Astrocyte (in vitro differentiated cells and primary cell): ENCODE measurements at regions not wholly inside any gene's neighbourhood (a gene's known extent, or its start where the extent isn't known, plus 50 kb on each side); places are given as distances from the start of the nearest gene placed in this dataset.

Experiments used
- DNase-seq: peaks from one replicate; pipeline ENCODE4 v3.0.0-alpha.2; 2010; ENCODE audit warnings: low read depth
- FAIRE-seq: peaks from 2 replicates; lab custom pipeline; 2011; peaks lifted over from hg19 to GRCh38; lab: Jason Lieb, UNC
- H2AFZ ChIP-seq: 2 replicates; pipeline ENCODE4 v1.6.0; 2012; ENCODE audit warnings: low read depth, low read length, inconsistent platforms
- H3K27ac ChIP-seq: 2 replicates; pipeline ENCODE4 v1.5.1; 2011; ENCODE audit warnings: low read depth, low read length, inconsistent platforms
- H3K27me3 ChIP-seq: 2 replicates; pipeline ENCODE4 v1.6.0; 2011; ENCODE audit warnings: low read length, inconsistent platforms; ENCODE audit not compliant: insufficient read depth
- H3K36me3 ChIP-seq: 2 replicates; pipeline ENCODE4 v1.5.1; 2011; ENCODE audit warnings: low read length, inconsistent platforms; ENCODE audit not compliant: insufficient read depth
- H3K4me1 ChIP-seq: 2 replicates; pipeline ENCODE4 v1.5.1; 2011; ENCODE audit warnings: low read length, inconsistent platforms; ENCODE audit not compliant: insufficient read depth
- H3K4me2 ChIP-seq: 2 replicates; pipeline ENCODE4 v1.6.0; 2012; ENCODE audit warnings: low read length, inconsistent platforms
- H3K4me3 ChIP-seq: 2 replicates; pipeline ENCODE4 v1.5.1; 2011; ENCODE audit warnings: low read depth, mild to moderate bottlenecking, low read length, inconsistent platforms; ENCODE audit not compliant: insufficient read depth
- H3K79me2 ChIP-seq: 2 replicates; pipeline ENCODE4 v1.6.0; 2012; ENCODE audit warnings: mild to moderate bottlenecking, low read length, inconsistent platforms; ENCODE audit not compliant: insufficient read depth
- H3K9ac ChIP-seq: 2 replicates; pipeline ENCODE4 v1.6.0; 2012; ENCODE audit warnings: mild to moderate bottlenecking, low read length, inconsistent platforms
- H3K9me3 ChIP-seq: 2 replicates; pipeline ENCODE4 v1.5.1; 2012; ENCODE audit warnings: low read depth, mild to moderate bottlenecking, low read length, inconsistent platforms; ENCODE audit not compliant: insufficient read depth
- H4K20me1 ChIP-seq: 2 replicates; pipeline ENCODE4 v1.6.0; 2012; ENCODE audit warnings: low read length, inconsistent platforms; ENCODE audit not compliant: insufficient read depth
- H3K27ac Mint-ChIP-seq: one replicate; pipeline ENCODE4 v1.8.0; 2021; ENCODE audit warnings: mild to moderate bottlenecking, mixed read lengths; ENCODE audit not compliant: unreplicated experiment
- H3K27me3 Mint-ChIP-seq: one replicate; pipeline ENCODE4 v1.8.0; 2021; ENCODE audit warnings: low read depth, mixed read lengths; ENCODE audit not compliant: unreplicated experiment
- H3K36me3 Mint-ChIP-seq: one replicate; pipeline ENCODE4 v1.8.0; 2021; ENCODE audit warnings: low read depth, mixed read lengths; ENCODE audit not compliant: unreplicated experiment
- H3K4me1 Mint-ChIP-seq: one replicate; pipeline ENCODE4 v1.8.0; 2021; ENCODE audit warnings: low read depth, mixed read lengths; ENCODE audit not compliant: unreplicated experiment
- H3K4me3 Mint-ChIP-seq: one replicate; pipeline ENCODE4 v1.8.0; 2021; ENCODE audit warnings: mild to moderate bottlenecking, moderate library complexity, mixed read lengths; ENCODE audit not compliant: unreplicated experiment
- H3K9me3 Mint-ChIP-seq: one replicate; pipeline ENCODE4 v1.8.0; 2021; ENCODE audit warnings: mild to moderate bottlenecking, mixed read lengths; ENCODE audit not compliant: unreplicated experiment
- CTCF ChIP-seq: IDR thresholded peaks from 2 replicates; pipeline ENCODE4 v1.5.1; 2011; ENCODE audit warnings: low read depth, mild to moderate bottlenecking, inconsistent platforms, low read length, moderate library complexity; ENCODE audit not compliant: insufficient read depth
- EZH2 ChIP-seq: IDR thresholded peaks from 2 replicates; pipeline ENCODE4 v1.6.1; 2012; ENCODE audit warnings: mild to moderate bottlenecking, low read length, inconsistent platforms; ENCODE audit not compliant: insufficient read depth

- Histone ChIP-seq H2AFZ (peak overlapping the region; percentile 34), H3K4me1 (no peaks in the 10 kb centered on the region), H3K27ac (no peak overlapping the region), H3K27me3 (no peaks in the 10 kb centered on the region), H3K4me3 (no peak overlapping the region), H3K9ac (no peak overlapping the region), H3K36me3 (no peaks in the 10 kb centered on the region), H4K20me1 (no peaks in the 10 kb centered on the region), H3K9me3 (no peaks in the 10 kb centered on the region), H3K79me2 (no peaks in the 10 kb centered on the region), H3K4me2 (no peak overlapping the region)
- no peaks in the 10 kb centered on the region for H3K4me1 Mint-ChIP-seq
- no peaks in the 10 kb centered on the region for H3K27me3 Mint-ChIP-seq
- H3K4me3 Mint-ChIP-seq: no peak overlapping the region
- TF ChIP-seq CTCF (no peak), EZH2 (no peak)
- no peak for DNase-seq
- H3K36me3 Mint-ChIP-seq: no peaks in the 10 kb centered on the region
- no peak for FAIRE-seq
- H3K9me3 Mint-ChIP-seq: no peaks in the 10 kb centered on the region
- no peak overlapping the region for H3K27ac Mint-ChIP-seq
These were observed 747.2 kb upstream of the MAN1A1 start for GRCh38 chr6:120096696-120097260.

- Histone ChIP-seq H2AFZ (no peak overlapping the region), H4K20me1 (no peaks in the 10 kb centered on the region), H3K27ac (no peak overlapping the region), H3K4me3 (no peak overlapping the region), H3K9ac (no peak overlapping the region), H3K4me2 (no peak overlapping the region), H3K79me2 (no peaks in the 10 kb centered on the region), H3K27me3 (no peaks in the 10 kb centered on the region), H3K9me3 (no peaks in the 10 kb centered on the region), H3K36me3 (no peaks in the 10 kb centered on the region), H3K4me1 (no peaks in the 10 kb centered on the region)
- H3K36me3 Mint-ChIP-seq: no peaks in the 10 kb centered on the region
- no peak for TF ChIP-seq CTCF
- TF ChIP-seq EZH2: no peak
- H3K27me3 Mint-ChIP-seq: no peaks in the 10 kb centered on the region
- DNase-seq (no peak), FAIRE-seq (no peak)
- H3K27ac Mint-ChIP-seq: no peak overlapping the region
- H3K9me3 Mint-ChIP-seq: peaks cover 8% of the 10 kb centered on the region
- H3K4me3 Mint-ChIP-seq: no peak overlapping the region
- no peaks in the 10 kb centered on the region for H3K4me1 Mint-ChIP-seq
These were observed 733.6 kb upstream of the MAN1A1 start for GRCh38 chr6:120083186-120083585.

GRCh38 chr6:120077489-120077888 is 727.9 kb upstream of the MAN1A1 start:
- no peaks in the 10 kb centered on the region for H3K27me3 Mint-ChIP-seq
- H3K4me1 Mint-ChIP-seq: no peaks in the 10 kb centered on the region
- Histone ChIP-seq H3K36me3 (no peaks in the 10 kb centered on the region), H3K4me1 (no peaks in the 10 kb centered on the region), H3K4me2 (no peak overlapping the region), H4K20me1 (no peaks in the 10 kb centered on the region), H3K27ac (no peak overlapping the region), H3K27me3 (no peaks in the 10 kb centered on the region), H3K9me3 (no peaks in the 10 kb centered on the region), H3K79me2 (no peaks in the 10 kb centered on the region), H3K9ac (no peak overlapping the region), H3K4me3 (no peak overlapping the region), H2AFZ (no peak overlapping the region)
- no peak overlapping the region for H3K27ac Mint-ChIP-seq
- H3K36me3 Mint-ChIP-seq: no peaks in the 10 kb centered on the region
- H3K4me3 Mint-ChIP-seq: no peak overlapping the region
- no peaks in the 10 kb centered on the region for H3K9me3 Mint-ChIP-seq
- TF ChIP-seq CTCF (no peak), EZH2 (no peak)
- no peak for FAIRE-seq
- peak; percentile 1 for DNase-seq
